Osteocyte (in vitro differentiated cells): ENCODE measurements at regions not wholly inside any gene's neighbourhood (a gene's known extent, or its start where the extent isn't known, plus 50 kb on each side); places are given as distances from the start of the nearest gene placed in this dataset.

Source experiments
- DNase-seq: peaks from one replicate; pipeline ENCODE4 v3.0.0; 2021; ENCODE audit warnings: mixed read lengths; ENCODE audit not compliant: unreplicated experiment; ENCODE audit errors: extremely low spot score
- H3K27ac Mint-ChIP-seq: one replicate; pipeline ENCODE4 v1.8.0; 2021; ENCODE audit warnings: mild to moderate bottlenecking, mixed read lengths; ENCODE audit not compliant: unreplicated experiment
- H3K27me3 Mint-ChIP-seq: one replicate; pipeline ENCODE4 v1.8.0; 2021; ENCODE audit warnings: mixed read lengths; ENCODE audit not compliant: unreplicated experiment
- H3K36me3 Mint-ChIP-seq: one replicate; pipeline ENCODE4 v1.8.0; 2021; ENCODE audit warnings: mixed read lengths; ENCODE audit not compliant: unreplicated experiment
- H3K4me1 Mint-ChIP-seq: one replicate; pipeline ENCODE4 v1.8.0; 2021; ENCODE audit warnings: mixed read lengths; ENCODE audit not compliant: unreplicated experiment
- H3K4me3 Mint-ChIP-seq: one replicate; pipeline ENCODE4 v1.8.0; 2021; ENCODE audit warnings: mild to moderate bottlenecking, moderate library complexity, mixed read lengths; ENCODE audit not compliant: unreplicated experiment
- H3K9me3 Mint-ChIP-seq: one replicate; pipeline ENCODE4 v1.8.0; 2021; ENCODE audit warnings: mixed read lengths; ENCODE audit not compliant: unreplicated experiment
- TF ChIP-seq, protein P1 (sequence below): fragments of 200-600 bp; sonication (generic); IDR thresholded peaks from 2 replicates; pipeline ENCODE4 v1.5.0; 2021; ENCODE audit warnings: antibody characterized with exemption, mild to moderate bottlenecking, moderate library complexity

DNA sequence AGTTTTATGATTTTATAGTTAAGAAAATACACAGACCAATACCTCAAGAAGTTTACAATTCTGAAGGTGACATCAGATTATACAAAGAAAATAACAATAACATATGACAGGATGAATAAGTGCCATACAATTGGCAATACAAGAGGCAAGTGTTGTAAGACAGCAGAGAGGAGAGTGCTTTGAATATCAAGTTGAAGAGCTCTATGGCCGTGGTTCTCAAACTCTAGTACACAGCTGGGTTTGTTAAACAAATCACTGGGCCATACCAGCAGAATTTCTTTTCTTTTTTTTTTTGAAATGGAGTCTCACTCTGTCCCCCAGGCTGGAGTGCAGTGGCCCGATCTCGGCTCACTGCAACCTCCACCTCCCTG, 167.1 kb upstream of the NECTIN3 start:
- Mint-ChIP-seq H3K27ac (no peak overlapping the region), H3K4me1 (peaks cover 6% of the 10 kb centered on the region), H3K36me3 (no peaks in the 10 kb centered on the region), H3K4me3 (no peak overlapping the region), H3K27me3 (no peaks in the 10 kb centered on the region), H3K9me3 (no peaks in the 10 kb centered on the region)
- no peak for DNase-seq
- TF ChIP-seq, protein P1, sequence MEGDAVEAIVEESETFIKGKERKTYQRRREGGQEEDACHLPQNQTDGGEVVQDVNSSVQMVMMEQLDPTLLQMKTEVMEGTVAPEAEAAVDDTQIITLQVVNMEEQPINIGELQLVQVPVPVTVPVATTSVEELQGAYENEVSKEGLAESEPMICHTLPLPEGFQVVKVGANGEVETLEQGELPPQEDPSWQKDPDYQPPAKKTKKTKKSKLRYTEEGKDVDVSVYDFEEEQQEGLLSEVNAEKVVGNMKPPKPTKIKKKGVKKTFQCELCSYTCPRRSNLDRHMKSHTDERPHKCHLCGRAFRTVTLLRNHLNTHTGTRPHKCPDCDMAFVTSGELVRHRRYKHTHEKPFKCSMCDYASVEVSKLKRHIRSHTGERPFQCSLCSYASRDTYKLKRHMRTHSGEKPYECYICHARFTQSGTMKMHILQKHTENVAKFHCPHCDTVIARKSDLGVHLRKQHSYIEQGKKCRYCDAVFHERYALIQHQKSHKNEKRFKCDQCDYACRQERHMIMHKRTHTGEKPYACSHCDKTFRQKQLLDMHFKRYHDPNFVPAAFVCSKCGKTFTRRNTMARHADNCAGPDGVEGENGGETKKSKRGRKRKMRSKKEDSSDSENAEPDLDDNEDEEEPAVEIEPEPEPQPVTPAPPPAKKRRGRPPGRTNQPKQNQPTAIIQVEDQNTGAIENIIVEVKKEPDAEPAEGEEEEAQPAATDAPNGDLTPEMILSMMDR = no peak

DNA sequence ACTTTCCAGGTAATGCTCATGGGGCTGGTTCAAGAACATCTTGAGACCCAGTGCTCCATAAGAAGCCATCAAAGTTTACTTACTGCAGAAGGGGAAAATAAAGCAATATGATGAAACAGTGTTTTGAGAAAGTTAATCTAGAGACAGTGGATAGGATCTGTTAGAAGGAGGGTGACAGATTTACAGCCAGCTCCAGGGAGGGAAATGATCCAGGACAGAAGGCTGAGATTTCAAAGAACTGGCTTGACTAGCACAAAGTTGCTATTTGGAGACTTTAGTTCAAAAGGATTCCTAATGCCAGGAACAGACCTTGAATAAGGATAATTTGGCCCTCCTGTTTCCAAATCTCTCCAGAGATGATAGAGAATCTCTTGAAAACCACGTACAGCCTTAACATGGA, 166.5 kb upstream of the NECTIN3 start:
- no peaks in the 10 kb centered on the region for H3K27me3 Mint-ChIP-seq
- H3K4me1 Mint-ChIP-seq = peaks cover 6% of the 10 kb centered on the region
- no peaks in the 10 kb centered on the region for H3K9me3 Mint-ChIP-seq
- H3K4me3 Mint-ChIP-seq = no peak overlapping the region
- H3K27ac Mint-ChIP-seq = no peak overlapping the region
- TF ChIP-seq, protein P1 = no peak
- no peak for DNase-seq
- H3K36me3 Mint-ChIP-seq = no peaks in the 10 kb centered on the region

DNA sequence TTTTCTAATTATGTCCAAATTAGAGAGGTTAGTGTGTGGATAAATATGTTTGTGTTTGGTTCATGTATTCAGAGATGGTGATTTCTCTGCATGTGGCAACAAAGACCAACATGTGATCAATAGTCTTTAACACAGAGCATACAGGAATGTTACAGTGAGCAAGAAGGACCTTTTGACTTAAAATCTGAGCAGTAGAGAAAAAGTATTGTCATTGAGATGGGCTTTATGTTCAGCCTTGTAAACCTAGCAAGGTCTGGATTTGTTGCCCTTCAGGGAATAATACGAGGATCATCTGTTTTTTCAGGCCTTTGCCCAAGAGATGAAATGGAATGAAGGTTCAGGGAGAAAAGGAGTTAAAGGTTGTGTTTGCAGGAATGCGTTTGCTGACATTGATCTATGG, 161.8 kb upstream of the NECTIN3 start:
- Mint-ChIP-seq H3K27ac (no peak overlapping the region), H3K27me3 (no peaks in the 10 kb centered on the region), H3K4me3 (no peak overlapping the region), H3K9me3 (no peaks in the 10 kb centered on the region), H3K4me1 (peaks cover 6% of the 10 kb centered on the region), H3K36me3 (no peaks in the 10 kb centered on the region)
- DNase-seq = no peak
- TF ChIP-seq, protein P1 = no peak

DNA sequence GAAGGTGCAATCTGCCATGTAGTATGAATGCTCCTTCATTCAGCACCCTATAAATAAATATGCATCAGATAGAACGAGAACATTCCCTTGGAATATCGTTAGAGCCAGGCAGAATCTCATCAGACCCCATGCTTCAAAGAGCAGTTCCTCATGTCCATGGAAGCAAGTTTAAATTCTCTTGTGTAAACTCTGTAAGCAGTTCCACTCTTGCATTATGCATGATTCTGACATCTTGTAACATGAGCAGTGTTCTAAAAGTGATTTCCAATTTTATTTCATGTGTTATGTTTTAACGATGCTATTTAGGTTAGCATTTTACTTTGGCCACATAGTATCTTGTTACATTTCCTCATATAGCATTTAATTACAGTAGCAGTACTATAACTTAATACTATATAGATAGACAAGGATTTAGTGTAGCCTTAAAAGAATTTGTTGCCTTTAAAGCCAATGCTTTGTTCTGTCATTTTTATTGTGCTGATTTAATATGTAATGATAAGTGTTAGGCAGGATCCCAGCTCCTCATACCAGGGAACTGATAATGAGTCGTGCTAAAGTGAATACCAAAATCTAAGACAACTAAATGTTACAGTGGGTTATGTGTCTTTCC, 161.2 kb upstream of the NECTIN3 start:
- H3K27me3 Mint-ChIP-seq = no peaks in the 10 kb centered on the region
- TF ChIP-seq, protein P1 = no peak
- H3K36me3 Mint-ChIP-seq = no peaks in the 10 kb centered on the region
- H3K9me3 Mint-ChIP-seq = no peaks in the 10 kb centered on the region
- DNase-seq = no peak
- no peak overlapping the region for H3K4me3 Mint-ChIP-seq
- H3K27ac Mint-ChIP-seq = no peak overlapping the region
- peaks cover 6% of the 10 kb centered on the region for H3K4me1 Mint-ChIP-seq

DNA sequence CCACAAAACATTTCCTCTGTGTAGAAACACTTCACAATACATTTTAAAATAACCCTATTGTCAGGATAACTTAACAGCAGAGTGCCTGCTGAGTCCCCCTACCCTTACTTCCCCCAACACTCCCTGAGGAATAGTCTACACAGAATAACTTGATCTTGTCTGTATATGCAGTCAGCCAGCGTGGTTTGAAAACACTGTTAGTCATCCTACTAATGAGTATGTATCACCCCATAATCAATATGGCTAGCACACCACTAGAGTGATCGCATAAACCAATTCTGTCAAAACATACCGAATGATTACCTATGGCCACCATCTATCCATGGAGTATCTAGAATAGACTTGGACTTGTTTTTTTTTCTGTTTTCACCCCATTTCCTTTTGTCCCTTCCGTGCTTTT, 152.7 kb upstream of the NECTIN3 start:
- no peaks in the 10 kb centered on the region for H3K27me3 Mint-ChIP-seq
- no peaks in the 10 kb centered on the region for H3K4me1 Mint-ChIP-seq
- TF ChIP-seq, protein P1 = no peak
- H3K9me3 Mint-ChIP-seq = no peaks in the 10 kb centered on the region
- H3K36me3 Mint-ChIP-seq = no peaks in the 10 kb centered on the region
- no peak for DNase-seq
- H3K4me3 Mint-ChIP-seq = no peak overlapping the region
- H3K27ac Mint-ChIP-seq = no peak overlapping the region
